ENCODE measurements at regions not wholly inside any gene's neighbourhood (a gene's known extent, or its start where the extent isn't known, plus 50 kb on each side); places are given as distances from the start of the nearest gene placed in this dataset.

GRCh38 chr6:105808571-105808970 lies 277.6 kb upstream of the PRDM1 start:
- DNase-seq: no peak

GRCh38 chr6:105807905-105808304 lies 278.2 kb upstream of the PRDM1 start:
- DNase-seq: no peak

GRCh38 chr6:105806486-105806920 lies 279.6 kb upstream of the PRDM1 start:
- no peak for DNase-seq

GRCh38 chr6:105805501-105806023 lies 280.6 kb upstream of the PRDM1 start:
- no peak for DNase-seq

GRCh38 chr6:105804424-105804823 lies 281.7 kb upstream of the PRDM1 start:
- DNase-seq: no peak

- no peak for DNase-seq
Observed at GRCh38 chr6:105804000-105804399, 282.1 kb upstream of the PRDM1 start.

- DNase-seq: no peak
Observed at GRCh38 chr6:105803442-105803841, 282.7 kb upstream of the PRDM1 start.

GRCh38 chr6:105802703-105803102 lies 283.4 kb upstream of the PRDM1 start:
- DNase-seq: no peak

GRCh38 chr6:105800871-105801270 lies 285.3 kb upstream of the PRDM1 start:
- DNase-seq: no peak

GRCh38 chr6:105800398-105800797 lies 285.7 kb upstream of the PRDM1 start:
- DNase-seq: no peak

- no peak for DNase-seq
Observed at GRCh38 chr6:105799056-105799455, 287.1 kb upstream of the PRDM1 start.

- DNase-seq: no peak
Observed at GRCh38 chr6:105797983-105798453, 288.1 kb upstream of the PRDM1 start.

GRCh38 chr6:105797286-105797979 lies 288.7 kb upstream of the PRDM1 start:
- no peak for DNase-seq

- DNase-seq: peak; percentile 74
Observed at GRCh38 chr6:105795913-105796517, 290.1 kb upstream of the PRDM1 start.

GRCh38 chr6:105795366-105795765 lies 290.8 kb upstream of the PRDM1 start:
- no peak for DNase-seq

- DNase-seq: peak; percentile 48
Observed at GRCh38 chr6:105794870-105795269, 291.3 kb upstream of the PRDM1 start.

GRCh38 chr6:105794239-105794638 lies 291.9 kb upstream of the PRDM1 start:
- DNase-seq: no peak

GRCh38 chr6:105793130-105793529 lies 293.0 kb upstream of the PRDM1 start:
- peak; percentile 58 for DNase-seq

GRCh38 chr6:105791583-105792318 lies 294.4 kb upstream of the PRDM1 start:
- peak; percentile 64 for DNase-seq

GRCh38 chr6:105791179-105791578 lies 295.0 kb upstream of the PRDM1 start:
- DNase-seq: no peak

- DNase-seq: no peak
Observed at GRCh38 chr6:105790635-105791034, 295.5 kb upstream of the PRDM1 start.

- DNase-seq: no peak
Observed at GRCh38 chr6:105789935-105790334, 296.2 kb upstream of the PRDM1 start.

GRCh38 chr6:105787747-105788146 lies 298.4 kb upstream of the PRDM1 start:
- no peak for DNase-seq

All from activated CD4-positive, alpha-beta T cell treated with anti-CD3 and anti-CD28 coated beads, Interleukin-2, Interleukin-6, amounts not matched to agents 100 ng/mL and 50 ng/mL, durations not matched to agents 16 hours and 8 hours (primary cell).